B cell (primary cell): ENCODE measurements at regions not wholly inside any gene's neighbourhood (a gene's known extent, or its start where the extent isn't known, plus 50 kb on each side); places are given as distances from the start of the nearest gene placed in this dataset.

ENCODE experiments used
- ATAC-seq: fragments of 200-7000 bp; cut with Tn5 transposase; one replicate; pipeline ENCODE4 v1.10.0; 2021; ENCODE audit warnings: low read depth, mild to moderate bottlenecking, moderate number of reproducible peaks, moderate library complexity
- CTCF ChIA-PET: fragments of 350-600 bp; sonication (Branson Sonifier 250); formaldehyde crosslinking; loops from one replicate; lab custom pipeline; 2021; ENCODE audit warnings: antibody characterized with exemption, inconsistent platforms; lab: Charles Lee
- POLR2A ChIA-PET: fragments of 350-600 bp; sonication (Branson Sonifier 250); formaldehyde crosslinking; loops from one replicate; lab custom pipeline; 2021; ENCODE audit warnings: antibody characterized with exemption; lab: Charles Lee
- DNase-seq: peaks from one replicate; pipeline ENCODE4 v3.0.0; 2013
- H2AFZ ChIP-seq: 2 replicates; pipeline ENCODE4 v1.6.1; 2012; ENCODE audit warnings: mild to moderate bottlenecking, low read depth, low read length; ENCODE audit not compliant: insufficient read depth, poor library complexity, severe bottlenecking
- H3K27ac ChIP-seq, 2 donors: 1 replicate in 1 of 2; 2 replicates in 1 of 2; pipeline ENCODE4 v1.5.1; 2012 to 2013; ENCODE audit warnings: low read length in 2 of 2, mild to moderate bottlenecking in 2 of 2, moderate library complexity in 1 of 2
- H3K27me3 ChIP-seq, 4 experiments: fragments of 200-600 bp in 1 of 4; sonication (generic) in 1 of 4; replicated peaks in 1 of 4; 1 replicate in 2 of 4; 2 replicates in 2 of 4; pipeline versions ENCODE4 v1.6.1 to v1.7.0; 2013 to 2016; ENCODE audit warnings: low read length in 3 of 4, mild to moderate bottlenecking in 2 of 4, mixed read lengths in 1 of 4, moderate library complexity in 1 of 4; ENCODE audit not compliant: insufficient read depth in 4 of 4, control insufficient read depth in 3 of 4; ENCODE audit errors: control extremely low read depth in 1 of 4
- H3K36me3 ChIP-seq, 2 experiments: replicated peaks in 1 of 2; 1 replicate in 1 of 2; 2 replicates in 1 of 2; pipeline versions ENCODE4 v1.6.1 to v1.7.1; 2013; ENCODE audit warnings: low read length in 1 of 2; ENCODE audit not compliant: insufficient read depth in 2 of 2, control insufficient read depth in 1 of 2; ENCODE audit errors: control extremely low read depth in 1 of 2, extremely low read depth in 1 of 2
- H3K4me1 ChIP-seq, 2 donors: fragments of 200-600 bp in 1 of 2; sonication (generic) in 1 of 2; 1 replicate in 1 of 2; 2 replicates in 1 of 2; pipeline versions ENCODE4 v1.5.1 to v1.6.1; 2013 to 2017; ENCODE audit warnings: low read length in 2 of 2; ENCODE audit not compliant: control insufficient read depth in 2 of 2, insufficient read depth in 2 of 2
- H3K4me2 ChIP-seq: replicated peaks from 2 replicates; pipeline ENCODE3; 2012; ENCODE audit warnings: mild to moderate bottlenecking, low read depth, low read length; ENCODE audit not compliant: poor library complexity, severe bottlenecking
- H3K4me3 ChIP-seq, 5 experiments: fragments of 200-600 bp in 1 of 5; sonication (generic) in 1 of 5; 1 replicate in 3 of 5; 2 replicates in 2 of 5; pipeline versions ENCODE4 v1.5.1 to v1.7.0; 2011 to 2016; ENCODE audit warnings: low read length in 4 of 5, mild to moderate bottlenecking in 4 of 5, low read depth in 2 of 5, control low read depth in 1 of 5, moderate library complexity in 1 of 5; ENCODE audit not compliant: insufficient read depth in 1 of 5; ENCODE audit errors: control extremely low read depth in 1 of 5, extremely low read depth in 1 of 5
- H3K79me2 ChIP-seq: fragments of 200-600 bp; sonication (generic); one replicate; pipeline ENCODE4 v1.6.0; 2016; ENCODE audit warnings: low read length; ENCODE audit not compliant: control insufficient read depth, insufficient read depth
- H3K9ac ChIP-seq: fragments of 200-600 bp; sonication (generic); 2 replicates; pipeline ENCODE4 v1.6.1; 2017; ENCODE audit warnings: mild to moderate bottlenecking, low read length, moderate library complexity
- H3K9me3 ChIP-seq, 3 donors: one replicate each; pipeline versions ENCODE4 v1.6.1 to v1.7.1; 2013; ENCODE audit warnings: low read length in 2 of 3; ENCODE audit not compliant: control insufficient read depth in 2 of 3, insufficient read depth in 1 of 3; ENCODE audit errors: control extremely low read depth in 1 of 3
- H4K20me1 ChIP-seq: 2 replicates; pipeline ENCODE4 v1.6.0; 2012; ENCODE audit warnings: mild to moderate bottlenecking, low read length; ENCODE audit not compliant: insufficient read depth, control insufficient read depth, poor library complexity, severe bottlenecking
- H3K27ac Mint-ChIP-seq: one replicate; pipeline ENCODE4 v1.8.0; 2021; ENCODE audit warnings: mixed read lengths
- H3K27me3 Mint-ChIP-seq: one replicate; pipeline ENCODE4 v1.8.0; 2021; ENCODE audit warnings: mixed read lengths
- H3K4me1 Mint-ChIP-seq: one replicate; pipeline ENCODE4 v1.8.0; 2021; ENCODE audit warnings: mixed read lengths
- H3K4me3 Mint-ChIP-seq: one replicate; pipeline ENCODE4 v1.8.0; 2021; ENCODE audit warnings: mixed read lengths
- H3K9me3 Mint-ChIP-seq: one replicate; pipeline ENCODE4 v1.8.0; 2022; ENCODE audit warnings: mixed read lengths; ENCODE audit not compliant: insufficient read depth
- CTCF ChIP-seq: fragments of 200-600 bp; IDR thresholded peaks from one replicate; pipeline ENCODE4 v1.8.0; 2022; ENCODE audit warnings: antibody characterized with exemption, mild to moderate bottlenecking
- EZH2 ChIP-seq: IDR thresholded peaks from 2 replicates; pipeline ENCODE4 v1.6.1; 2012; ENCODE audit warnings: borderline replicate concordance, low read depth, mild to moderate bottlenecking, moderate library complexity, low read length; ENCODE audit not compliant: insufficient read depth, poor library complexity, severe bottlenecking
- WGBS: methylation state at CpG from one replicate; pipeline ENCODE4 v1.1.5; 2013; ENCODE audit warnings: missing lambda C conversion rate; ENCODE audit not compliant: insufficient coverage; 5-methylcytosine and 5-hydroxymethylcytosine counted together
- intact Hi-C: fragments of 100-400 bp; cut with micrococcal nuclease; formaldehyde crosslinking; loops from one replicate; pipeline ENCODE4 v1.10.0; 2022

- no peak overlapping the region for H2AFZ ChIP-seq
- DNase-seq: no peak
- no peak for ATAC-seq
- H4K20me1 ChIP-seq: no peaks in the 10 kb centered on the region
- no peaks in the 10 kb centered on the region for H3K9me3 ChIP-seq
- intact Hi-C loops: no loop called here
- Mint-ChIP-seq H3K9me3 (peaks cover 2% of the 10 kb centered on the region), H3K27me3 (no peaks in the 10 kb centered on the region), H3K4me3 (no peak overlapping the region), H3K27ac (no peak overlapping the region), H3K4me1 (no peaks in the 10 kb centered on the region)
- CTCF ChIA-PET: no interaction called here
- no peaks in the 10 kb centered on the region for H3K27me3 ChIP-seq
- no peaks in the 10 kb centered on the region for H3K4me1 ChIP-seq
- H3K4me2 ChIP-seq: no peak overlapping the region
- H3K9ac ChIP-seq: no peak overlapping the region
- H3K4me3 ChIP-seq: no peak overlapping the region
- H3K79me2 ChIP-seq: no peaks in the 10 kb centered on the region
- H3K27ac ChIP-seq: no peak overlapping the region
- TF ChIP-seq EZH2: no peak
- no peak for TF ChIP-seq CTCF
- H3K36me3 ChIP-seq: no peaks in the 10 kb centered on the region
- no CpG with 5 or more reads among the region's 2 CpGs for WGBS
- POLR2A ChIA-PET: no interaction called here
These were observed 222.3 kb upstream of the BOD1L1 start for GRCh38 chr4:13849778-13850177.

- Histone ChIP-seq H3K4me2 (no peak overlapping the region), H3K9ac (no peak overlapping the region), H3K79me2 (no peaks in the 10 kb centered on the region), H3K27ac (no peak overlapping the region), H3K4me1 (no peaks in the 10 kb centered on the region), H3K4me3 (no peak overlapping the region), H2AFZ (no peak overlapping the region), H3K27me3 (no peaks in the 10 kb centered on the region), H3K36me3 (no peaks in the 10 kb centered on the region), H3K9me3 (no peaks in the 10 kb centered on the region), H4K20me1 (no peaks in the 10 kb centered on the region)
- Mint-ChIP-seq H3K9me3 (peaks cover 4% of the 10 kb centered on the region), H3K27ac (no peak overlapping the region), H3K4me3 (no peak overlapping the region), H3K27me3 (no peaks in the 10 kb centered on the region), H3K4me1 (no peaks in the 10 kb centered on the region)
- no peak for ATAC-seq
- whole genome bisulfite sequencing: 98% methylated on average over 9 of the region's 12 CpGs
- CTCF ChIA-PET: no interaction called here
- TF ChIP-seq EZH2 (no peak), CTCF (no peak)
- DNase-seq: no peak
- POLR2A ChIA-PET: no interaction called here
- intact Hi-C loops: no loop called here
These were observed 223.8 kb upstream of the BOD1L1 start for GRCh38 chr4:13851085-13851940.
